ENCODE measurements at regions not wholly inside any gene's neighbourhood (a gene's known extent, or its start where the extent isn't known, plus 50 kb on each side); places are given as distances from the start of the nearest gene placed in this dataset.

GRCh38 chr10:120999868-121000267 lies 148.7 kb downstream of the WDR11 start:
- no peaks in the 10 kb centered on the region for H3K9me3 ChIP-seq
- no peak for ATAC-seq
- no peak overlapping the region for H3K4me3 ChIP-seq
- 73 to 83% methylated on average over 1 to 3 of the region's 6 CpGs for WGBS, 2 donors (ENCODE audit: low coverage in 1 of 2)
- no peak for TF ChIP-seq POLR2A (IDR thresholded peaks at IDR 0.05)
- no peak overlapping the region for H3K27ac ChIP-seq
- H3K27me3 ChIP-seq = no peaks in the 10 kb centered on the region
- no peaks in the 10 kb centered on the region for H3K4me1 ChIP-seq
- no peaks in the 10 kb centered on the region for H3K36me3 ChIP-seq

GRCh38 chr10:121002586-121003205 lies 151.5 kb downstream of the WDR11 start:
- H3K4me1 ChIP-seq = no peaks in the 10 kb centered on the region

DNA sequence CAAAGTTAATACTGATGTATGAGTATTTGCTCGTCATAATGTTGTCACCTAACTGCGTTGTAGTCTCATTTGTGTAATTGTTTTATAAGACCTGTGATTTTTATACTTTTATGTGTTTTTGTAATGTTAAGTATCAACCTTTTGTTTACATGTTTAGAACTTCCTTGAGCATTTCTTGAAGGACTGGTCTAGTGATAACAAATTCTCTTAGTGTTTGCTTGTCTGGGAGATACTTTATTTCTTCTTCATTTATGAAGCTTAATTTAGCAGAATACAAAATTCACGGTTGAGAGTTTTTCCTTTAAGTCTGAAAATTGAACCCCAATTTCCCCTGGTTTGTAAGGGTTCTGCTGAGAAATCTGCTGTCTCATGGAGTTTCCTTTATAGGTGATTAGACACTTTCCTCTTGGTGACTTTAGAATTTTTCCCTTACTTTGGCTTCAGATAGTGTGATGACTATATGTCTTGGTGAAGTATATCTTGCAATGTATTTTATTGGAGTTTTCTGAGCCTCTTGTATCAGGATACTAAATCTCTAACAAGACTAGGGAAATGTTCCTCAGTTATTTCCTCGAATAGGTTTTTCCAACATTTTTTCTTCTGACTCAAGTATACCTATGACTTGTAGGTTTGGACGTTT lies 154.9 kb downstream of the WDR11 start:
- TF ChIP-seq, protein P1, sequence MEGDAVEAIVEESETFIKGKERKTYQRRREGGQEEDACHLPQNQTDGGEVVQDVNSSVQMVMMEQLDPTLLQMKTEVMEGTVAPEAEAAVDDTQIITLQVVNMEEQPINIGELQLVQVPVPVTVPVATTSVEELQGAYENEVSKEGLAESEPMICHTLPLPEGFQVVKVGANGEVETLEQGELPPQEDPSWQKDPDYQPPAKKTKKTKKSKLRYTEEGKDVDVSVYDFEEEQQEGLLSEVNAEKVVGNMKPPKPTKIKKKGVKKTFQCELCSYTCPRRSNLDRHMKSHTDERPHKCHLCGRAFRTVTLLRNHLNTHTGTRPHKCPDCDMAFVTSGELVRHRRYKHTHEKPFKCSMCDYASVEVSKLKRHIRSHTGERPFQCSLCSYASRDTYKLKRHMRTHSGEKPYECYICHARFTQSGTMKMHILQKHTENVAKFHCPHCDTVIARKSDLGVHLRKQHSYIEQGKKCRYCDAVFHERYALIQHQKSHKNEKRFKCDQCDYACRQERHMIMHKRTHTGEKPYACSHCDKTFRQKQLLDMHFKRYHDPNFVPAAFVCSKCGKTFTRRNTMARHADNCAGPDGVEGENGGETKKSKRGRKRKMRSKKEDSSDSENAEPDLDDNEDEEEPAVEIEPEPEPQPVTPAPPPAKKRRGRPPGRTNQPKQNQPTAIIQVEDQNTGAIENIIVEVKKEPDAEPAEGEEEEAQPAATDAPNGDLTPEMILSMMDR (IDR thresholded peaks at IDR 0.05) = no peak
- no peak for TF ChIP-seq POLR2A (IDR thresholded peaks at IDR 0.05)
- TF ChIP-seq POLR2AphosphoS5 (IDR thresholded peaks at IDR 0.05) = no peak
- TF ChIP-seq EP300 (IDR thresholded peaks at IDR 0.05) = no peak

More at GRCh38 chr10:121002586-121003205, 151.5 kb downstream of the WDR11 start:
- Histone ChIP-seq H3K36me3 (no peaks in the 10 kb centered on the region), H3K9me3 (peaks cover 0 to 22% (median 0%) of the 10 kb centered on the region in 3 donors), H3K27ac (no peak overlapping the region), H3K4me3 (no peak overlapping the region), H3K27me3 (no peaks in the 10 kb centered on the region)
- 63 to 90% methylated on average over 2 to 6 of the region's 6 CpGs for WGBS, 2 donors (ENCODE audit: low coverage in 1 of 2)
- ATAC-seq = no peak
- TF ChIP-seq, protein P1 (IDR thresholded peaks at IDR 0.05) = no peak
- TF ChIP-seq EP300 (IDR thresholded peaks at IDR 0.05) = no peak
- no peak for TF ChIP-seq POLR2A (IDR thresholded peaks at IDR 0.05)
- TF ChIP-seq POLR2AphosphoS5 (IDR thresholded peaks at IDR 0.05) = no peak

GRCh38 chr10:121007264-121007663 lies 156.1 kb downstream of the WDR11 start:
- no peaks in the 10 kb centered on the region for H3K4me1 ChIP-seq
- H3K27me3 ChIP-seq = no peaks in the 10 kb centered on the region
- 100% methylated on average over 1 of the region's 2 CpGs; no CpG with 5 or more reads in 1 of the 2 donors for WGBS, 2 donors (ENCODE audit: low coverage in 1 of 2)
- TF ChIP-seq, protein P1 (IDR thresholded peaks at IDR 0.05) = no peak
- TF ChIP-seq POLR2A (IDR thresholded peaks at IDR 0.05) = no peak
- TF ChIP-seq POLR2AphosphoS5 (IDR thresholded peaks at IDR 0.05) = no peak
- TF ChIP-seq EP300 (IDR thresholded peaks at IDR 0.05) = no peak
- H3K27ac ChIP-seq = no peak overlapping the region
- H3K36me3 ChIP-seq = no peaks in the 10 kb centered on the region
- no peak overlapping the region for H3K4me3 ChIP-seq
- peaks cover 0 to 22% (median 0%) of the 10 kb centered on the region in 3 donors for H3K9me3 ChIP-seq
- no peak for ATAC-seq

More for the DNA sequence above, 154.9 kb downstream of the WDR11 start:
- no peaks in the 10 kb centered on the region for H3K36me3 ChIP-seq
- peaks cover 0 to 22% (median 0%) of the 10 kb centered on the region in 3 donors for H3K9me3 ChIP-seq
- H3K4me3 ChIP-seq = no peak overlapping the region
- 87 to 94% methylated on average over 5 of the region's 5 CpGs for WGBS, 2 donors (ENCODE audit: low coverage in 1 of 2)
- no peaks in the 10 kb centered on the region for H3K27me3 ChIP-seq
- ATAC-seq = no peak
- no peak overlapping the region for H3K27ac ChIP-seq
- no peaks in the 10 kb centered on the region for H3K4me1 ChIP-seq

GRCh38 chr10:121015916-121016315 lies 164.8 kb downstream of the WDR11 start:
- no peak overlapping the region for H3K4me3 ChIP-seq
- no peaks in the 10 kb centered on the region for H3K4me1 ChIP-seq
- peaks cover 0 to 15% (median 0%) of the 10 kb centered on the region in 3 donors for H3K9me3 ChIP-seq
- no peaks in the 10 kb centered on the region for H3K27me3 ChIP-seq
- H3K27ac ChIP-seq = no peak overlapping the region
- TF ChIP-seq EP300 (IDR thresholded peaks at IDR 0.05) (no peak), POLR2AphosphoS5 (IDR thresholded peaks at IDR 0.05) (no peak), POLR2A (IDR thresholded peaks at IDR 0.05) (no peak)
- TF ChIP-seq, protein P1 (IDR thresholded peaks at IDR 0.05) = no peak
- H3K36me3 ChIP-seq = no peaks in the 10 kb centered on the region
- no peak for ATAC-seq
- 83 to 100% methylated on average over 3 of the region's 3 CpGs for WGBS, 2 donors (ENCODE audit: low coverage in 1 of 2)

All from gastroesophageal sphincter (tissue), 4 donors.